SU-DHL-6 (cell line): ENCODE measurements at regions not wholly inside any gene's neighbourhood (a gene's known extent, or its start where the extent isn't known, plus 50 kb on each side); places are given as distances from the start of the nearest gene placed in this dataset.

Source experiments
- H2AFZ ChIP-seq: fragments of 200-600 bp; sonication (generic); 2 replicates; pipeline ENCODE4 v1.6.1; 2014; ENCODE audit warnings: low read depth, mild to moderate bottlenecking, moderate library complexity, mixed read lengths, antibody characterized with exemption, low read length; ENCODE audit not compliant: severe bottlenecking
- H3F3A ChIP-seq: fragments of 200-600 bp; shearing (Covaris generic); 2 replicates; pipeline ENCODE4 v1.6.0; 2016; ENCODE audit warnings: antibody characterized with exemption, mild to moderate bottlenecking; ENCODE audit not compliant: insufficient read depth
- H3K27ac ChIP-seq: fragments of 200-600 bp; sonication (generic); 2 replicates; pipeline ENCODE4 v1.5.1; 2016; ENCODE audit warnings: low read depth, mild to moderate bottlenecking, low read length, moderate library complexity, mixed read lengths
- H3K27me3 ChIP-seq: fragments of 200-600 bp; sonication (generic), shearing (Covaris generic); 2 replicates; pipeline ENCODE4 v1.6.0; 2014; ENCODE audit warnings: mild to moderate bottlenecking, low read length
- H3K36me3 ChIP-seq: fragments of 200-600 bp; sonication (generic); 2 replicates; pipeline ENCODE4 v1.6.1; 2014; ENCODE audit warnings: mild to moderate bottlenecking, low read length, mixed read lengths
- H3K4me2 ChIP-seq: fragments of 300-600, 200-600 bp; shearing (Covaris generic), sonication (generic); 2 replicates; pipeline ENCODE4 v1.6.0; 2014; ENCODE audit warnings: low read length, low read depth, mild to moderate bottlenecking; ENCODE audit not compliant: poor library complexity, severe bottlenecking
- H3K4me3 ChIP-seq: fragments of 200-600 bp; sonication (generic); 2 replicates; pipeline ENCODE4 v1.5.1; 2014; ENCODE audit warnings: antibody characterized with exemption, low read length, mild to moderate bottlenecking, mixed read lengths; ENCODE audit not compliant: insufficient read depth, poor library complexity, severe bottlenecking
- H3K79me2 ChIP-seq: fragments of 200-600 bp; sonication (generic); 2 replicates; pipeline ENCODE4 v1.6.1; 2014; ENCODE audit warnings: mild to moderate bottlenecking, low read length, moderate library complexity; ENCODE audit not compliant: insufficient read depth
- H3K9ac ChIP-seq: fragments of 200-600 bp; sonication (generic); 2 replicates; pipeline ENCODE4 v1.7.0; 2014; ENCODE audit warnings: mild to moderate bottlenecking, low read length
- H3K9me2 ChIP-seq: fragments of 200-600 bp; sonication (generic); replicated peaks from 2 replicates; pipeline ENCODE4 v1.6.1; 2014; ENCODE audit warnings: low read length; ENCODE audit not compliant: insufficient read depth
- H3K9me3 ChIP-seq: fragments of 200-600 bp; sonication (generic); 2 replicates; pipeline ENCODE4 v1.6.1; 2014; ENCODE audit warnings: low read length, mixed read lengths; ENCODE audit not compliant: insufficient read depth
- H4K20me1 ChIP-seq: fragments of 200-600 bp; sonication (generic); 2 replicates; pipeline ENCODE4 v1.6.1; 2014; ENCODE audit warnings: low read depth, mild to moderate bottlenecking, antibody characterized with exemption, low read length, moderate library complexity, mixed read lengths
- EZH2phosphoT487 ChIP-seq: fragments of 200-600 bp; sonication (generic), shearing (Covaris generic); conservative IDR thresholded peaks from 2 replicates; pipeline ENCODE4 v1.6.1; 2018; ENCODE audit warnings: mild to moderate bottlenecking, antibody characterized with exemption, low read length, moderate library complexity, mixed read lengths
- TF ChIP-seq, protein P1 (sequence below): fragments of 200-600 bp; sonication (generic); IDR thresholded peaks from one replicate; pipeline ENCODE4 v1.5.1; 2017; ENCODE audit warnings: antibody characterized with exemption, mild to moderate bottlenecking, low read length, moderate library complexity; ENCODE audit not compliant: insufficient read depth, poor library complexity, severe bottlenecking

- Histone ChIP-seq H3K9ac (no peak overlapping the region), H3F3A (no peaks in the 10 kb centered on the region), H3K27me3 (no peaks in the 10 kb centered on the region), H2AFZ (no peak overlapping the region), H3K36me3 (no peaks in the 10 kb centered on the region), H3K4me3 (no peak overlapping the region), H3K4me2 (no peak overlapping the region), H3K27ac (no peak overlapping the region), H3K9me3 (peaks cover 6% of the 10 kb centered on the region; the same call in 1 of the 2 replicates), H3K79me2 (no peaks in the 10 kb centered on the region), H4K20me1 (no peaks in the 10 kb centered on the region), H3K9me2 (no peaks in the 10 kb centered on the region; the same call in 1 of the 2 replicates)
- TF ChIP-seq EZH2phosphoT487: no peak
Observed at GRCh38 chr18:61169386-61169785, 163.8 kb upstream of the CDH20 start.

- Histone ChIP-seq H3K36me3 (no peaks in the 10 kb centered on the region), H3K27me3 (no peaks in the 10 kb centered on the region)
Observed at GRCh38 chr18:61172624-61173023, 160.6 kb upstream of the CDH20 start.

DNA sequence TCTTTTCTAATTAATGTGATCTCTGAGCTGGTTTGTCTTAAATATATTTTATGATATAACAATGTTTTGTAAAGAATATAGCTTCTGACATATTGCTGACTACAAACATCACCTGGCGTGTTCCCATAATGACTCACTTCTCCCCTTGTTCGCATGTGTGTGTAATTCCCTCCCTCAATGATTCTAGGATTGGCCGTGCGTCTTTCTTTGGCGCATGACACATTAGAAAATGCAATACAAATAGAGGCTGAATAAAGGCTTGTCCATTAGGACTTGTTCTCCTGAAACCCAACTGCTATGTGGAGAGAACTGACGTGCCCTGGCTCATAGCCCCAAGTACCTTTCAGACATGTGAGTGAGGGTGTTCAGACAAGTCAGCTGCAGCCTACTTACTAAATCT is 159.7 kb upstream of the CDH20 start:
- no peaks in the 10 kb centered on the region for H3K27me3 ChIP-seq
- no peak overlapping the region for H3K4me3 ChIP-seq
- H3K9me2 ChIP-seq: no peaks in the 10 kb centered on the region; the same call in 1 of the 2 replicates
- no peaks in the 10 kb centered on the region for H3F3A ChIP-seq
- H3K4me2 ChIP-seq: no peak overlapping the region
- no peaks in the 10 kb centered on the region for H3K9me3 ChIP-seq
- no peak for TF ChIP-seq EZH2phosphoT487
- TF ChIP-seq, protein P1, sequence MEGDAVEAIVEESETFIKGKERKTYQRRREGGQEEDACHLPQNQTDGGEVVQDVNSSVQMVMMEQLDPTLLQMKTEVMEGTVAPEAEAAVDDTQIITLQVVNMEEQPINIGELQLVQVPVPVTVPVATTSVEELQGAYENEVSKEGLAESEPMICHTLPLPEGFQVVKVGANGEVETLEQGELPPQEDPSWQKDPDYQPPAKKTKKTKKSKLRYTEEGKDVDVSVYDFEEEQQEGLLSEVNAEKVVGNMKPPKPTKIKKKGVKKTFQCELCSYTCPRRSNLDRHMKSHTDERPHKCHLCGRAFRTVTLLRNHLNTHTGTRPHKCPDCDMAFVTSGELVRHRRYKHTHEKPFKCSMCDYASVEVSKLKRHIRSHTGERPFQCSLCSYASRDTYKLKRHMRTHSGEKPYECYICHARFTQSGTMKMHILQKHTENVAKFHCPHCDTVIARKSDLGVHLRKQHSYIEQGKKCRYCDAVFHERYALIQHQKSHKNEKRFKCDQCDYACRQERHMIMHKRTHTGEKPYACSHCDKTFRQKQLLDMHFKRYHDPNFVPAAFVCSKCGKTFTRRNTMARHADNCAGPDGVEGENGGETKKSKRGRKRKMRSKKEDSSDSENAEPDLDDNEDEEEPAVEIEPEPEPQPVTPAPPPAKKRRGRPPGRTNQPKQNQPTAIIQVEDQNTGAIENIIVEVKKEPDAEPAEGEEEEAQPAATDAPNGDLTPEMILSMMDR: no peak
- H3K9ac ChIP-seq: no peak overlapping the region
- no peaks in the 10 kb centered on the region for H3K36me3 ChIP-seq
- H2AFZ ChIP-seq: no peak overlapping the region
- H3K79me2 ChIP-seq: no peaks in the 10 kb centered on the region
- no peak overlapping the region for H3K27ac ChIP-seq
- H4K20me1 ChIP-seq: no peaks in the 10 kb centered on the region

More at GRCh38 chr18:61172624-61173023, 160.6 kb upstream of the CDH20 start:
- Histone ChIP-seq H3K9ac (no peak overlapping the region), H3K9me3 (no peaks in the 10 kb centered on the region), H3K9me2 (no peaks in the 10 kb centered on the region; the same call in 1 of the 2 replicates), H3K4me3 (no peak overlapping the region), H2AFZ (no peak overlapping the region), H4K20me1 (no peaks in the 10 kb centered on the region), H3K79me2 (no peaks in the 10 kb centered on the region), H3K4me2 (no peak overlapping the region), H3K27ac (no peak overlapping the region), H3F3A (no peaks in the 10 kb centered on the region)
- TF ChIP-seq, protein P1: no peak
- TF ChIP-seq EZH2phosphoT487: no peak

- no peak overlapping the region for H3K27ac ChIP-seq
- H3K79me2 ChIP-seq: no peaks in the 10 kb centered on the region
- 0 out of 2 replicates have a peak, but pooled peaks cover 4% of the 10 kb centered on the region for H3K9me3 ChIP-seq
- H3K4me3 ChIP-seq: no peak overlapping the region
- H4K20me1 ChIP-seq: no peaks in the 10 kb centered on the region
- H3K27me3 ChIP-seq: no peaks in the 10 kb centered on the region
- TF ChIP-seq EZH2phosphoT487: no peak
- TF ChIP-seq, protein P1: no peak
- H3F3A ChIP-seq: no peaks in the 10 kb centered on the region
- no peak overlapping the region for H3K9ac ChIP-seq
- H3K36me3 ChIP-seq: no peaks in the 10 kb centered on the region
- no peaks in the 10 kb centered on the region for H3K9me2 ChIP-seq
- no peak overlapping the region for H2AFZ ChIP-seq
- H3K4me2 ChIP-seq: no peak overlapping the region
Observed at GRCh38 chr18:61183798-61184197, 149.4 kb upstream of the CDH20 start.
